ENCODE measurements at regions not wholly inside any gene's neighbourhood (a gene's known extent, or its start where the extent isn't known, plus 50 kb on each side); places are given as distances from the start of the nearest gene placed in this dataset.

- no peak overlapping the region for H3K4me3 ChIP-seq (ENCODE audit: low read depth, low read length)
- TF ChIP-seq CTCF (IDR thresholded peaks at IDR 0.05; ENCODE audit: insufficient read depth, low read depth, low read length, missing control alignments), result no peak
- no peak for DNase-seq (ENCODE audit: low read depth)
These were observed 54.5 kb downstream of the ADRA2A start for GRCh38 chr10:111131168-111131799.

- no peak overlapping the region for H3K4me3 ChIP-seq (ENCODE audit: low read depth, low read length)
- no peak for TF ChIP-seq CTCF (IDR thresholded peaks at IDR 0.05; ENCODE audit: insufficient read depth, low read depth, low read length, missing control alignments)
- DNase-seq (ENCODE audit: low read depth), result no peak
These were observed 60.2 kb downstream of the ADRA2A start for GRCh38 chr10:111137007-111137406.

- TF ChIP-seq CTCF (IDR thresholded peaks at IDR 0.05; ENCODE audit: insufficient read depth, low read depth, low read length, missing control alignments), result no peak
- no peak overlapping the region for H3K4me3 ChIP-seq (ENCODE audit: low read depth, low read length)
- no peak for DNase-seq (ENCODE audit: low read depth)
These were observed 60.8 kb downstream of the ADRA2A start for GRCh38 chr10:111137587-111137986.

- DNase-seq (ENCODE audit: low read depth), result no peak
- no peak for TF ChIP-seq CTCF (IDR thresholded peaks at IDR 0.05; ENCODE audit: insufficient read depth, low read depth, low read length, missing control alignments)
- H3K4me3 ChIP-seq (ENCODE audit: low read depth, low read length), result no peak overlapping the region
These were observed 61.7 kb downstream of the ADRA2A start for GRCh38 chr10:111138544-111138943.

GRCh38 chr10:111139567-111139966, 62.7 kb downstream of the ADRA2A start:
- no peak for TF ChIP-seq CTCF (IDR thresholded peaks at IDR 0.05; ENCODE audit: insufficient read depth, low read depth, low read length, missing control alignments)
- no peak for DNase-seq (ENCODE audit: low read depth)
- no peak overlapping the region for H3K4me3 ChIP-seq (ENCODE audit: low read depth, low read length)

- no peak for DNase-seq (ENCODE audit: low read depth)
- no peak overlapping the region for H3K4me3 ChIP-seq (ENCODE audit: low read depth, low read length)
These were observed 65.4 kb downstream of the ADRA2A start for GRCh38 chr10:111142092-111142768.

More at GRCh38 chr10:111142092-111142768, 65.4 kb downstream of the ADRA2A start:
- TF ChIP-seq CTCF (IDR thresholded peaks at IDR 0.05; ENCODE audit: insufficient read depth, low read depth, low read length, missing control alignments), result peak; percentile 25

Data from GM12865 (cell line).